Activated CD8-positive, alpha-beta memory T cell treated with anti-CD3 and anti-CD28 coated beads, Interleukin-2, amount 50 U/mL, for 24 hours (primary cell): ENCODE measurements at regions not wholly inside any gene's neighbourhood (a gene's known extent, or its start where the extent isn't known, plus 50 kb on each side); places are given as distances from the start of the nearest gene placed in this dataset.
"Not testable (repeated sequence)": the region's sequence is repeated elsewhere in the genome, so short reads cannot be mapped to it uniquely, and the experiment has no call there.

Experiments used
- DNase-seq: peaks from one replicate; pipeline ENCODE4 v3.0.0-alpha.2; 2020; ENCODE audit errors: extremely low read depth

DNA sequence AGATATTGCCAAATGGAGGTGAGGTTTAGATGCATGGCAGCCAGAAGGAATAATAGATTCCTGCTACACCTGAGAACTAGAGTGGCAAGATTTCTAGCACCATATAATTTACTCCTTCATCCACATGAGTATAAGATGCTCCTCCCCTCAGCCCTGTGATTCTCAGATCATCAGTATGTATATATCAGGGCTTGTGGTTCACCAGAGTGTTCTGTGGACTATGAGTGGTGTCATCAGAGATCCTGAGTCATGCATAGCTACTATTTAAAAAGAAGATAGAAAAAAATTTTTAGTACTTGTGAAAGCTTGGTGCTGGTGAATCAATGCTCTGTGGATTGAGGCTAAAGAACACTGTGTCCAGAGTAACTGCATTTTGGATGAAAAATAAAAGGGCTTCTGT lies 285.9 kb downstream of the BMP4 start:
- no peak for DNase-seq

DNA sequence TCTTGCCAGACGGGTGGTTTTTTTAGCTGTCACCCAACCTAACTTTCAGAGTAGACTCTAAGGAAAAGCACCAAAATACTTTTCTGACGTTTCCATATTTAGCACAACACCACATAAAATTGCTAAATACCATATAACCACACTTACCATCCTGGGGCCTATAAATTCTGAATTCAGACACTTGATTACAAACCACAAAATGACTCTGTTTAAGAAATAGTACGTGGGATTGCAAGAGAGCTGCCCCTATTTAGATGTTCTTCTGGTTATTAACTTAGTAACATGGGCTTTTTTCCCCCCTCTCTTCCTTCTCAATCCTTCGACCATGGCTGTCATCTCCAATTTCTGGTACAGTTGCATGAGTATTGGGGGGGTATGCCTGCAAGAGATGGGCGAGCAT lies 287.7 kb downstream of the BMP4 start:
- DNase-seq = no peak

DNA sequence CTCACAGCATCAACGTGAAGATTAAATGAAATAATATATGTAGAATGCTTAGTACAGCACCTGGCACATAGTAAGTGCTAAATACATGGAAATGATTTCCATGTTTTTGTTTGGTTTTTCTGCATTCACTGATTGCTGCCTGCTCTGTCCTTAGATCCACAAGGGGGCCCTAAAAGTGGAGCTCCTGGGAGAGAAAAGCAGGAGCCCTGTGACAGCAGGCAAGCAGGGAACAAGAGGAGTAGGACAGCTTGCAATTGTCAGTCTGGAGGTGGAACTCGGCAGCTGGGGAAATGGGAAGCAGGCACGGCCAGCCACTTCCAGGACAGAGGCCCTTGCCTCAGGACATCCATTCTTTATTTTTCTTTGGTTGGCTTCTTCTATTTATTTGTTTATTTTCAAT lies 292.9 kb downstream of the BMP4 start:
- no peak for DNase-seq

DNA sequence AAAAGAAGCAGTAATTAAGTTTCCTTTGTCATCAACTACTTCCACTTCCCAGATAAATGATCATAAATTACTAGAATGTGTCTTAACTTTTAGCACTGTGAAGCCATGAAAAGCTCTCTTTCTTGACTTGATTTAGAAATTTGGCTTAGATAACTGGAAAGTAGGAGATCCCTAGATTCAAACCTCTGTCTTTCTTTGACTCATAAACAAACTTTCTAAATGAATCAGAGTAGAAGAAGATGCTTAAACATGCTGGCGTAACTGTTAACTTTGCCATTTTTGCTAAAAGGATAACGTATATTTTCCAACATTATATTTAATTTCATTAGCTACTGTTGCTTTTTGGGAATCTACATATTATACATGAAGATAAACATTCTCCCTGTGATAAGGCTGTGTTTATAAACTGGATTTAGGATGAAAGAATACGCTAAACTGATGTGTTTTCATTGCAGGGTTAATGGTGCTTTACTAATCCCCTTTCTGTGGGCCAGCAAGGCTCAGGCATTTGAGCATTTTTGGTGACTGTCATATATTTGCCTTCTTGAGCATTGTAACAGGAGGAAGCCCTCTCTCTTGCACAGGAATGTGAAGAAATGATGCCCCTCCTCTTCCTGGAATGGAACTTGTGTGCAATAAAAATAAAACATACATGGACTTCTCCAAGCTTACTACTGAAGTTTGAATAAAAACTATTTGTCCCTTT lies 301.4 kb downstream of the BMP4 start:
- no peak for DNase-seq

DNA sequence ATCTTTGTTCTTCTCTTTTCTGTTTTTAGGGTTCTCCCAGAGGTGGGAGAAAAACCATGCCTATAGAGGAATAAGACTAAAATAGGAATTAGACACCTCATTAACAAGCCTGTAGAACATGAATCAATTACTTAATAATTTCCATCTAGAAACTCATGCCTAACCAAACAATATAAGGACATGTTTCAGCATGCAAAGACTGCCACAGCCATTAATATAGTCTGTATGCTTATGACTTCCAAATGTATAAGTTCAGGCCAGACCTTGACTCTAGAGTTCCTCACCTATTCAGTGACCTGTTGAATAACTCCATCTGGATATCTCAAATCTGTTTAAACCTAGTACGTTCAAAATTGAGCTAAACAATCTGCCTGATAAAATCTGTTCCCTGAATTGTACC lies 304.6 kb downstream of the BMP4 start:
- DNase-seq = no peak

DNA sequence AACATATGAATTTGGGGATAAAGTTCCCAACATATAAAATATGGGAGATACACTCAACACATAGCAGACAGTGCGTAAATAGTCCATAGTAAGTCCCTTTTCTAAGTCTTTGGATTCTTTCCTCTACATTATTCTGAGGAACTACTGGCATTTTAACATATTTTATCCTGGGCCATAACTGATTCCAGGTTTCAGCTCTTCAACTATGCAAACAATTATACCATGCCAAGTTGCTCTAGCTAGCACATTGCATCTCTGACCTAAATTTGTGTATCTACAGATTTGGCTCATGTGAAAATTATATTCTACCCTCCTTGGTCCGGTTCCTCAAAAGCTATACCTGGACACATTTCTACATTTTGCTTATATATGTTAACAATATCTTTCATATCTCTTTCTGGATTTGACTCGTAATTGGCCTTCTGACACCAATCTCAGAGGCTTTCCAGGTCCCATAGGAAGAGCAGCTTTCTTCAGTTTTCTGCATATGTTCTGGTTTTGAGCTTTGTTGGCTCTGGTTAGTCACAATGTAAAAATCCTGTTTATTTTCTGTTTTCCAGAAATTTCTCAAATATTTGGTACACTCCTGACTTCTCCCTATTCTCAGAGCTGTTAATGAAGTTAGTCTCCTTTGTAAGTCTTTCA lies 305.4 kb downstream of the BMP4 start:
- DNase-seq = no peak

DNA sequence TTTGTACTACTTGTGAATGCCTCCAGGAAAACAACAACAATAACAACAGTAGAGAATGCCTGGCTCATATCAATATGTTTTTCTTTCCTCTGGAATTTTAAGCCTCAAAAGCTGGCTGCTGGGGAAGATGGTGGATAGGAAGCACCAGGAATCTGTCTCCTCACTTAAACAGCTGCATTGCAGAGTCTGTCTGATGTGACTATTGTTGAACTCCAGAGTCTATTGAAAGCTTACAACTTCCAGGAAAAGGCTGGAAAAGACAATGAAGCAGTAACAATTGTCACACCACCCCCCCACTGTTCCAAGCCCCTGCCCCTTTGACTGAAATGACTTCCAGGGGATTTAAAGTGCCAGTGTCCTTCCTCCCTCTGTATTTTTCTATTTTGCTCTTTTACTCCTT lies 309.7 kb downstream of the BMP4 start:
- no peak for DNase-seq

DNA sequence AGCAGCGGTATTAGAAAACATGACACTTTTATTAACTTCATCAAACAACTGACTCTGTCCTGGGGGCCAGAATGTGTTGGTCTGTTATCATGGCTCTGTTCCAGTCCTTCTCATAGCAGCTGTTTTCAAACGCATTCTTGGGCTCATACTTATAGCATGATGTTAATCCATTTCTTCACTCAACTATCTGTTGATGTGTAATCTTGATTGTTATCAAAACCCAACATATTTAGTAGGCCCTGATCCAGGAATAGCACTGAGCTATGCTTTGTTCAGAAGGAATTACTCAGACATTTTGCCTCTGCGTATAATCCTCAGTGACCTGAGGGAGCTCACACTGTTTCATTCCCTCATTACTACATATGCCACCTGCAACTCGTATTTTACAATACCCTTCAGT lies 315.9 kb downstream of the BMP4 start:
- DNase-seq = no peak

DNA sequence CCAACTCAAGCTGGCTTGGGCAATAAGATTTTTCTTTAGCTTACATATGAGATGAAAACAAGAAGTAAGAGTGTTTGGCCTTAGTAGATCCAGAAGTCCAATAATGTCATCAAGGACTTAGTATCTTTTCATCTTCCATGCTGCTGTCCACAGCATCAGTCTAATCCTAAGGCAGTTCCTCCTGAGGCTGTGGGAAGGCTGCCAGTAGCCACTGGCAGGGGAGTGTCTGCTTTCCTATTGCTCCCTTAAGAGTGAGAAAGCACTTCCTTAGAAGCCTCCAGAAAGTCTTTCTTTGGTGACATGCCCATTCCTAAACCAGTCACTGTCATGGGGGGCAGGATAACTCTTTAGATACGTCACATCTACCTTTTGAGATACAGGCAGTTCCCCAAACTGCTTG lies 317.7 kb downstream of the BMP4 start:
- no peak for DNase-seq

DNA sequence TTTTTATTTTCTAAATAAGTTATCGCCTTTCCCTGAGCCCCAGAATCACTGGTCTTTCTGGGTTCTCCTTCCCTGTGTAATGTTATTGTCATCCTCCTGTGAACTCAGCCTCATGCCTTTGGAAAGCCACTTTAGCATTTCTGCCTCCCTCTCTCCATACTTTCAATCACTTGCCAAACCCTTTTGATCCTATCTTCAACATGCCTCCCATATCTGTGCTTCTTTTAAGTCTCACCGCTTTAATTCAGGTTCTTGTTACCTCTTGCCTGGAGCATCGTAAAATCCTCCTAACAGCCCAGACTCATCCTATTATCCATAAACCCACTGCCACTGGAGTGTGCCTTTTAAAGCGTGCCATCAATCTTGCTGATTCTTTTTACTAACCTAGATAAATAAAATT lies 321.8 kb downstream of the BMP4 start:
- no peak for DNase-seq

DNA sequence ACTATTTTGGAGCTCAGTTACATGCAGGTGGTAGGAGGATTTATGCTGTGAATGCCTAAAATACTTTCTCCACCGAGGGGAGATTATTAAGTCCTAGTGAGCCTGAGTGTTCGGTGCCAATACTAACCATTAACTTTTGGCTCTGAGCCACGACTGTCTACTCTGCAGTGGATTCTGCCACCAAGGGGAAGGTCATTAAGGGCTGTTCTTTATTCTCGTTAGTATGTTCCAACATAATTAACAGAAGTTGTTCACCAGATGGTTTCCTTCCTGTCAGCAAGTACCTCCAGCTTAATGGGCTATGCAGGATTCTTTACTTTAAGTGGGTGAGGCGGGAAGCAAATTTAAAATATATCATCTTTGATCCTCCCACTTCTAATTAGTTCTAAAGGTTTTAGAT lies 326.3 kb downstream of the BMP4 start:
- DNase-seq = no peak

DNA sequence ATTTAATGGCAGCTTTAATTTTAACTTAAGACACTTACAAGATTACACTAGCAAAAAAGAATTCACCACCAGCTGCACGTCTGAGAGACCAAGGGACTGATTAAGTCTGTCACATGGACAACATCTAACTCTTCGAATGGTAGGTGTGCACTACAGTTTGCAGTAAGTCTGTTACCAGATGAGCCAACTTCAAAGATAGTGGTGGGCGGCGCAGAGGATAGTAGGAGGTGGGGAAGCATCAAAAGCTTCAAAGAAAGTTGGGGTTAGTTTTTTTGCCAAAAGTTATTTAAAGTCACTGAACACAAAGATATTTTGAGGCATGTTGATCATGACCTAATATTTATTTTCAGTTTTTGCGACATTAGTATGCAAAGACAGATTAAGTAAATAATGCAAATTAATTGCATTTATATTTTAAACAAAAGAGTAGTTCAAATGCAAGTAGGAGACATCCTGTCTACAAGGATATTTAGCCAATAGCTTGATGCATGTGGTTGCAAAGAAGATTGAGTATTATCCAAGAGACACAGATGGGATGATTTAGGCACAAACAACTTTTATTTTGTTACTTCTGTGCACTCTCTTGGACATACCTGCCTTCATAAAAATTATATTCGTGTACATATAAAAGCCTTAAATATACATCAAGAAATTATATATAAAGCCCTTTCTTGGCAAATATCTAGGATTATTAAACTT lies 327.7 kb downstream of the BMP4 start:
- DNase-seq = no peak

DNA sequence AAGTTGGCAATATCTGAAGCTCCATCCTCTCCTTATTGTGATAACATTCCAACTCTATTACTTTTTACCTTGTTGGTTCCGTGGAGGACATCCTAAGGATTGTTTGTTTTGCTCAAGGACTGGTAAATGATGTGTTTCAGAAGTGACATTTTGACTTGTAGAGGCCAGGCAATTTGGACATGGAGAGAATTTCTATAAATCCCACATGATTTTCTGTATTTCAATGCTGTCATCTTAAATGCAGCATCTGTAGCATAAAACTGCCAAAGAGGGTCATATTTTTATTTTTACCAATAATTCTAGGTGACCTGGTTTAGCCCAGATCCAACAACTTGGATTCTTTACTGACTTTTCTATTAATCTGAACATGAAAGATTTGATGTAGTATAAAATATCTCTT lies 328.4 kb downstream of the BMP4 start:
- DNase-seq = no peak

DNA sequence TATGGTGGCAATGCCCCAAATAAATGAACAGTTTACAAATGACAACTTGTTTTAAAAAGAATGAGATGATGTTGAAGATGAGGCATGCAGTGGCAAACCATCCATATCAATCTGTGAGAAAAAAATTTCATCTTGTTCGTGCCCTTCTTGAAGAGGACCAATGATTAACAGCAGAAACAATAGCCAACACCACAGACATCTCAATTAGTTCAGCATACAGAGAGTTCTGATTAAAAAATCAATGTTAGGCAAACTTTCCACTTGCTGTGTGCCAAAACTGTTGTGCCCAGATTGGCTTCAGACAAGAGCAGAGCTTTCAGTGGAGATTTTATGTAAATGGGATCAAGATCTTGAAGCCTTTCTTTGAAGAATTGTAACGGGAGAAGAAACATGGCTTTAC lies 329.9 kb downstream of the BMP4 start:
- no peak for DNase-seq

DNA sequence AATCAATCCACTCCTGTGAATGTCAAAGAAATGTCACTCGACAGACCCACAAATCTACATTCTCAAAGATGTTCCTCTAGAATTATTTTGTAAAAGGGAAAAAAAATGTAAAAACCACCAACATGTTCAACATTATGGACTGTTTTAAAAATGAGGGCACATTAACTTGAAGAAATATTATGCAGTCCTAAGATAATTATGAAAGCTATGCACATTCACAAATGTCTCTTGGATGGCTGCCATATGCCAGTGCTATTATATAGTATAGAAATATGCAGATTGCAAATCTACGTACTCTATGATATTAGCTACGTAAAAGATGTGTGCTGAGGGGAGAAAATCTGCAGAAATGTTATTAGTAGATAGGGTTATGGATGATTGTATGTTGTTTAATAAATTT lies 334.2 kb downstream of the BMP4 start:
- DNase-seq = no peak

DNA sequence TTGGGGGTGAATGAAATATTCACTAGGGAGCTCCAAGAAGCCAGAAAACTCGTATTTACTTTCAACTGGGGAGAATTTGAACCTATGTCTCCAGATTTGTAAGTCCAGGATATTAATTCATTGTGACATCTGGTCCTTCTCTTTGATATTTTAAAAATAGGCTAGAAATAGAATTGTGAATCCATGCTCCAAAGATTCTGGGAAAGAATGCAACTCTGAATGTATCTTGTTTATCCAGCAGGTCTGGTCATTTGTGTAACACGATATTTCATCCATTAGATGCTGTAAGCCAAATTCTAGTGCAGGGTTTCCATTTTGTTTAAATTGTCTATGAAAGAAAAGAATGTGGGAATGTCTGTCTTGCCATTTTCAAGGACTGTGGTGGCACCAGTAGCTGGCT lies 334.7 kb downstream of the BMP4 start:
- no peak for DNase-seq

DNA sequence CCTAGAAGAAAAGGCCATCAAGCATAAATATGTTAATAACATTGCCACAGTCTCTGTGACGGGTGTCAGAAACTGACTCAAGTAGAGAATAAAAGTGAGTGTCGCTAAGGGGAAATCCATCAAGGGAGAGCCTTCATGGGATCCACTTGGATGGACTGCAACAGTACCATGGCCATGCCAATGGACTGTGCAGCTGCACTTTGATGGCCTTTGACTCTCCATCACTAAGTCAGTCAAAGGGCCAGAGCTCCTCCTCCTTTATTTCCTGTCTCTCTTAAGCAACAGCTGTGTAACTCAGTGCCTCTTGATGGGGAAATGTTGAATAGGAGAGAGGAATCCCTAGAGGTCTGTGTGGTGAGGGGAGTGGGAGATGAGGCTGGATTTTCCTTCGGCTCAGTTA lies 335.2 kb downstream of the BMP4 start:
- DNase-seq = no peak

DNA sequence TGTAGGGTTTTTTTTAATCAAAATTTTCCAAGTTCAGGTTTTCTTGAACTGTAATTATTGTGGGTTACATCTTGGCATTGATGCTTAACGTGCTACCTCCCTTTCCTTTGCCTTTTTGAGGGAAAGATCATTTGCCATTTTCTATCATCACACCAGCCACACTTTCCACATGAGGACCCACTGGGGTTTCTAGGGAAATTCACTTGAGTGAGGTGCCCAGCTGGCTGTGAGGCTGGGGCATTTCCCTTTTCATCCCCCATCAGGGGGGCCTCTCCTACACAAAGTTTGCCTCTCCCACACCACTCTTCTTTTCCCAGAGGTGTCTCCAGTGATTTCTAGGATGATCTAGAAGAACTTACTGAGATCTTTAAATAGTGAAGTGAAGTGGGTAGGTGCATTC lies 335.7 kb downstream of the BMP4 start:
- no peak for DNase-seq

DNA sequence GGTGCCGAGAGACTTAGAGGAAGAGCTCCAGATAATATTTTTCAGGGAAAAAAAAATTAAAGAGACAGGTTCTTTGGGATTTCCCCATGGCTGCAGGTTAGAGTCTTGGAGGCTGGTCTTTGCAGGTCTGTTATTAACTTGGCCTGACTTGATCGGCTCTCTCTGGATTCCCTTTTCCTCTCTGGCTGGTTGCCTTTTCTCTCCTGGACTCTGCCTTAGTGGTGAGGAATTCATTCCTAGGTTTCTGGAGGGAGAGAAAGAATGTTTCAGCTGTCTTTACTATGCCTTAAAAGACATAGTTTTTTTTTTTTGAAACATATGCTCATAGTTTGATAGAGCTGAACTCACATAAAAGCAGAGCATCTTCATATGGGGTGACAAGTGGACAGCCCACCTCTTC lies 336.3 kb downstream of the BMP4 start:
- DNase-seq = no peak

DNA sequence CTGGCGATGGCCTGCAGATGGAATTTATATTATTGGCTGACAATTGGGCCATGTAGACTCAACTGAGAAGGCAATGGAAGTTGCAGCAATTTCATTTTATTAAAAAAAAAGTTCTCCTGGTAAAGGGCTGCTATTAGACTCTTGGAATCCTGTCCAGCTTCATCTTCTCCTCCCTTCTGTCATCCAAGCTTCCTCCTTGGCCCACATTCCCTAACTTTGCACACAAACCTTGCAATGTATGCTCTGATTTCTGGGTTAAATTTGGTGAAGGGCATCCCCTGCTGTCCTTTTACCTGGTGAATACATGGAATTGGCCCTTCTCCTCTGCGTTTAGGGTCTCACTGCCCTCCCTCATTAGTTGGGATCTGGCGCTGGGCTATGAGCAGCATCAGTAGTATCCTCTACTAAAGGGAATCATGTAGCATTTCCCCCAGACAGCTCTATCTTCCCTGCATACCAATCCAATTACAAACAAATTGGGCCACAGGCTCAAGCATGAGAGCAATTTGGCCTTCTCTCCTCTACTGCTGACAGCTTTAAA lies 336.9 kb downstream of the BMP4 start:
- no peak for DNase-seq

DNA sequence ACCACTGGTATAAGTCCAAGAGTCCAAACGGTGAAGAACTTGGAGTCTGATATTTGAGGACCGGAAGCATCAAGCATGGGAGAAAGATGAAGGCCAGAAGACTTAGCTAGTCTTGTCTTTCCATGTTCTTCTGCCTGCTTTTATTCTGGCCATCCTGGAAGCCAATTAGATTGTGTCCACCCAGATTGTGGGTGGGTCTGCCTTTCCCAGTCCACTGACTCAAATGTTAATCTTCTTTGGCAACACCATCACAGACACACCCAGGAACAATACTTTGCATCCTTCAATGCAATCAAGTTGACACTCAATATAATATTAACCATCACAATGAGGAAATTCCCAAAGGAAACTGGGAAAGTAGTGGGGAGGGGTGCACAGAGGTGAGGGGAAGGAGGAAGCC lies 340.1 kb downstream of the BMP4 start:
- not testable (repeated sequence) for DNase-seq

DNA sequence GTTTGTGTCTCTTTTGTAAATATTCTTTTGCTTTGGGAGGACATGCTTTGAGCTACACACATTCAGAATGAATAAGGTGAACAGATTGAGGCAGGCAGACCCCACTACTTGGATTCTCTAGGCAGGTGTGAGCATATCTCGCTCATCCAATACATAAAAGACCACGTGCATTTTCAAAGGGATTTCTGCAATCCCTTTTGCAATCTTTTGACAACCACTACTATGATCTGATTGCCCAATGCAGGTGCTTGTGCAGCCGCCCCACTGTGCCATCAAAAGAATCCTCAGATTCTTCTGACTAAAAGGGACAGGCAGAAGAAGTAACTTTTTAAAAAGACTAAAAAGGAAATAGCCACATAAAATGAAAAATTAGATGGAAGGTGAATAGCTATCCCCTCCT lies 341.4 kb downstream of the BMP4 start:
- no peak for DNase-seq
